Transverse colon (tissue), 3 donors: ENCODE measurements at regions not wholly inside any gene's neighbourhood (a gene's known extent, or its start where the extent isn't known, plus 50 kb on each side); places are given as distances from the start of the nearest gene placed in this dataset.

ENCODE experiments used
- EP300 ChIP-seq: sonication (generic); formaldehyde crosslinking; IDR thresholded peaks from one replicate; pipeline ENCODE4 v1.6.1; 2017; ENCODE audit warnings: antibody characterized with exemption, low read depth
- TF ChIP-seq, protein P1 (sequence below), 5 experiments: fragments of 200-600 bp in 3 of 5; fragments of 450-650 bp in 2 of 5; sonication (generic) in 3 of 5; IDR thresholded peaks; 1 replicate in 2 of 5; 2 replicates in 3 of 5; pipeline ENCODE4 v1.5.1; 2016 to 2017; ENCODE audit warnings: antibody characterized with exemption in 5 of 5, inconsistent platforms in 3 of 5, mild to moderate bottlenecking in 2 of 5, moderate library complexity in 1 of 5

DNA sequence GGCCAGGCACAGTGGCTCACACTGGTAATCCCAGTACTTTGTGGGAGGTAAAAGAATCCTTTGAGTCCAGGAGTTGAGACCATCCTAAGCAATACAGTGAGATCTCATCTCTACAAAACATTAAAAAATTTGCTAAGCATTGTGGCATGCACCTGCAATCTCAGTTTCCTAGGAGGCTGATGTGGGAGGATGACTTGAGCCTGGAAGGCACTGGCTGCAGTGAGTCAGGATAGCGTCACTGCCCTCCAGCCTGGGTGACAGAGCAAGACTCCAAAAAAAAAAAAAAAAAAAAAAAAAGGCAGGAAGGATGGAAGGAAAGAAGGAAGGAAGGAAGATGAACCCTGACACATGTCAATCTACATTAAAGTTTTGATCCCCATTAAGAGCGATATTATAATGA lies 1452.2 kb upstream of the ACO1 start:
- TF ChIP-seq, protein P1, sequence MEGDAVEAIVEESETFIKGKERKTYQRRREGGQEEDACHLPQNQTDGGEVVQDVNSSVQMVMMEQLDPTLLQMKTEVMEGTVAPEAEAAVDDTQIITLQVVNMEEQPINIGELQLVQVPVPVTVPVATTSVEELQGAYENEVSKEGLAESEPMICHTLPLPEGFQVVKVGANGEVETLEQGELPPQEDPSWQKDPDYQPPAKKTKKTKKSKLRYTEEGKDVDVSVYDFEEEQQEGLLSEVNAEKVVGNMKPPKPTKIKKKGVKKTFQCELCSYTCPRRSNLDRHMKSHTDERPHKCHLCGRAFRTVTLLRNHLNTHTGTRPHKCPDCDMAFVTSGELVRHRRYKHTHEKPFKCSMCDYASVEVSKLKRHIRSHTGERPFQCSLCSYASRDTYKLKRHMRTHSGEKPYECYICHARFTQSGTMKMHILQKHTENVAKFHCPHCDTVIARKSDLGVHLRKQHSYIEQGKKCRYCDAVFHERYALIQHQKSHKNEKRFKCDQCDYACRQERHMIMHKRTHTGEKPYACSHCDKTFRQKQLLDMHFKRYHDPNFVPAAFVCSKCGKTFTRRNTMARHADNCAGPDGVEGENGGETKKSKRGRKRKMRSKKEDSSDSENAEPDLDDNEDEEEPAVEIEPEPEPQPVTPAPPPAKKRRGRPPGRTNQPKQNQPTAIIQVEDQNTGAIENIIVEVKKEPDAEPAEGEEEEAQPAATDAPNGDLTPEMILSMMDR (IDR thresholded peaks at IDR 0.05), result no peak
- TF ChIP-seq EP300, result no peak
